Parathyroid adenoma (tissue), 2 donors: ENCODE measurements at regions not wholly inside any gene's neighbourhood (a gene's known extent, or its start where the extent isn't known, plus 50 kb on each side); places are given as distances from the start of the nearest gene placed in this dataset.

Experiments
- H2AFZ ChIP-seq: fragments of 300-600 bp; sonication (generic); one replicate; pipeline ENCODE4 v1.7.0; 2017; ENCODE audit warnings: antibody characterized with exemption, mild to moderate bottlenecking
- H3K27ac ChIP-seq: fragments of 300-600 bp; sonication (generic); one replicate; pipeline ENCODE4 v1.7.0; 2017
- H3K27me3 ChIP-seq: fragments of 300-600 bp; sonication (generic); one replicate; pipeline ENCODE4 v1.7.0; 2017; ENCODE audit warnings: low read length; ENCODE audit not compliant: control insufficient read depth, insufficient read depth
- H3K36me3 ChIP-seq: fragments of 300-600 bp; sonication (generic); one replicate; pipeline ENCODE4 v1.7.0; 2017; ENCODE audit warnings: low read length; ENCODE audit not compliant: control insufficient read depth, insufficient read depth
- H3K4me1 ChIP-seq: fragments of 300-600 bp; sonication (generic); one replicate; pipeline ENCODE4 v1.7.0; 2017; ENCODE audit warnings: control low read depth
- H3K4me2 ChIP-seq: fragments of 300-600 bp; sonication (generic); one replicate; pipeline ENCODE4 v1.7.0; 2017; ENCODE audit warnings: low read length
- H3K4me3 ChIP-seq: fragments of 300-600 bp; sonication (generic); one replicate; pipeline ENCODE4 v1.7.0; 2017; ENCODE audit warnings: low read depth, low read length
- H3K79me2 ChIP-seq: fragments of 300-600 bp; sonication (generic); one replicate; pipeline ENCODE4 v1.7.0; 2017; ENCODE audit warnings: control low read depth
- H3K9ac ChIP-seq: fragments of 300-600 bp; sonication (generic); one replicate; pipeline ENCODE4 v1.7.0; 2017; ENCODE audit warnings: mild to moderate bottlenecking
- H3K9me3 ChIP-seq: fragments of 300-600 bp; sonication (generic); one replicate; pipeline ENCODE4 v1.7.0; 2017; ENCODE audit warnings: low read length; ENCODE audit not compliant: control insufficient read depth
- CTCF ChIP-seq: fragments of 300-600 bp; sonication (generic); IDR thresholded peaks from one replicate; pipeline ENCODE4 v1.7.0; 2017; ENCODE audit warnings: antibody characterized with exemption, mild to moderate bottlenecking
- donor health status: primary hyperparathyroidism.

DNA sequence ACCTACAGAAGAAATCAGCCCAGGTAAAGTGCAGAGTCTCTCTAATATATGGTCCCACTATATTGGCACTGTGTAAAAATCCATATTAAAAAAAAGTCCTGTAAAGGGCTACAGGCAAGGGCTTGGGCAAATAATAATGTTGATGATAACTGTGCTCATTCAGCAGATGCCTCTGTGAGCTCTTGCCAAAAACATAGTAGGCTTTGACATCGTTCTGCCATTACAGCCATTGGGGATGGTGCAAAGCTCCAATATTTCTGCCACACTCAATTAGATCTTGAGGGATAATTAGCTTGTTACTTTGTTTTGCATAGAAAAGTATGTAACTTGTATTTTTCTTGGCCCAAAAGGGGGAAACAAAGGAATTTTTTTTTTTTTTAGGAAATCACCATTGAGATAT, 645.5 kb upstream of the FAM241A start:
- H3K4me3 ChIP-seq = no peak overlapping the region
- no peaks in the 10 kb centered on the region for H3K27me3 ChIP-seq
- no peaks in the 10 kb centered on the region for H3K4me1 ChIP-seq
- no peaks in the 10 kb centered on the region for H3K36me3 ChIP-seq
- no peak overlapping the region for H3K4me2 ChIP-seq
- no peak overlapping the region for H3K9ac ChIP-seq
- H2AFZ ChIP-seq = no peak overlapping the region
- H3K27ac ChIP-seq = no peak overlapping the region
- H3K9me3 ChIP-seq = no peaks in the 10 kb centered on the region
- H3K79me2 ChIP-seq = no peaks in the 10 kb centered on the region
- TF ChIP-seq CTCF = no peak

DNA sequence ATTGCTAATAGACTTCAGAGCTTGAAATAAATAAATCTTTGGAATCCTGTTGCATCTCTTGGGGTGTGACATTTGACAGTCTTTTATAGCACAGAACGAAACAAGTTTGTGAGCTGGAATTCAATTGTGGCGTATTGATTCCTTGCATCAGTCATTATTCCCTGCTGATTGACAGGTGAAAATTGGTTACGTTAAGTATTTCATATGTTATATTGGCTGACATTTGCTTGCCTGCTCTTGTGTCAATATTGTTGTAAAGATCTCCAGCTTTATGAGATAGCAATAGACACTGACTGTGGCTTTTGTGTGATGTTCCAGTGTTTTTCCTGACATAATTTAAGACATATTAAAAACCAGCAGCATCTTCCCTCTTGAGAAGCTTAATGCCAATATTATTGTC, 644.4 kb upstream of the FAM241A start:
- H2AFZ ChIP-seq = no peak overlapping the region
- H3K79me2 ChIP-seq = no peaks in the 10 kb centered on the region
- TF ChIP-seq CTCF = no peak
- no peak overlapping the region for H3K4me3 ChIP-seq
- H3K9ac ChIP-seq = no peak overlapping the region
- no peaks in the 10 kb centered on the region for H3K27me3 ChIP-seq
- H3K4me1 ChIP-seq = no peaks in the 10 kb centered on the region
- H3K36me3 ChIP-seq = no peaks in the 10 kb centered on the region
- no peak overlapping the region for H3K4me2 ChIP-seq
- H3K27ac ChIP-seq = no peak overlapping the region
- H3K9me3 ChIP-seq = no peaks in the 10 kb centered on the region

DNA sequence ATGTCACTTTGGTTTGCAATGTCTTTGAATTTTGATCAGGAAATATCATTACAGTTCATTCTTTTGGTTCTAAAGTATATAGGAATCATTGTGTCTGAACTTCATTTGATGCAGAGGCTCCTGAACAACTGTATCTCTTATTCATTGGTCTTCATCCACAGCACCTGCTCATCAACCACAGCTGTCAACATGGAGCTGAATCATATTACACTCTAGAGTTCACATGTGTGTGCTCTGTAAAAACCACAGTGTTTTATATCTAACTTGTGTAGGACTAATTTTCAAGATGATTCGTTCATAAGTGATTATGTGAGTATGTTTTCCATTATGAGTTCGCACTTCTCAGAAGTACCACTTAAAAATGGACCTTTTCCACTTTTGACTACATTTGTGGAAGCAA, 643.3 kb upstream of the FAM241A start:
- TF ChIP-seq CTCF = no peak
- H3K9ac ChIP-seq = no peak overlapping the region
- no peak overlapping the region for H3K4me3 ChIP-seq
- no peaks in the 10 kb centered on the region for H3K79me2 ChIP-seq
- H3K27ac ChIP-seq = no peak overlapping the region
- H3K36me3 ChIP-seq = no peaks in the 10 kb centered on the region
- H2AFZ ChIP-seq = no peak overlapping the region
- H3K4me1 ChIP-seq = no peaks in the 10 kb centered on the region
- no peaks in the 10 kb centered on the region for H3K27me3 ChIP-seq
- no peaks in the 10 kb centered on the region for H3K9me3 ChIP-seq
- H3K4me2 ChIP-seq = no peak overlapping the region

DNA sequence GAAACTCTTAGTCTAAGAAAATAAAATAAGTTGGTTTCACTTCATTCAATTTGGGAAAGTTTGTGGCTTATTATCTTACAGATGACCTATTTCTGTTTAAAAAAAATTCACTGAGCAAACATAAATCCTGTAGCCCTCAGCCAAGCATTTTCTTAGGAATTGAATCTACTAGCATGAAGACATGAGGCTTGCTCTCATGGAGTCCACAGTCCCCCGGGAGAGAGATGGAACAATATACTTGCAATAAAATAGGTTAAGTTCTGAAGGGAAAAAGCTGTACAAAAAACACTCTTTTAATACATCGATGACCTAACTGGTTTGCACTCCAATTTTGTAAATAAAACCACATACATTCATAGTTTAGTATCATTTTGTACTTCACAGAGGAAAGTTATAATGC, 642.6 kb upstream of the FAM241A start:
- H3K4me3 ChIP-seq = no peak overlapping the region
- no peak overlapping the region for H3K9ac ChIP-seq
- no peaks in the 10 kb centered on the region for H3K27me3 ChIP-seq
- H3K9me3 ChIP-seq = no peaks in the 10 kb centered on the region
- no peaks in the 10 kb centered on the region for H3K4me1 ChIP-seq
- no peak overlapping the region for H3K4me2 ChIP-seq
- H3K27ac ChIP-seq = no peak overlapping the region
- TF ChIP-seq CTCF = no peak
- H3K79me2 ChIP-seq = no peaks in the 10 kb centered on the region
- no peaks in the 10 kb centered on the region for H3K36me3 ChIP-seq
- H2AFZ ChIP-seq = no peak overlapping the region

- Histone ChIP-seq H3K36me3 (no peaks in the 10 kb centered on the region), H2AFZ (no peak overlapping the region)
- TF ChIP-seq CTCF = no peak
Measured at GRCh38 chr4:111506706-111507105, 638.5 kb upstream of the FAM241A start.

More at GRCh38 chr4:111506706-111507105, 638.5 kb upstream of the FAM241A start:
- H3K4me2 ChIP-seq = no peak overlapping the region
- no peak overlapping the region for H3K4me3 ChIP-seq
- no peaks in the 10 kb centered on the region for H3K9me3 ChIP-seq
- no peak overlapping the region for H3K27ac ChIP-seq
- H3K4me1 ChIP-seq = no peaks in the 10 kb centered on the region
- no peak overlapping the region for H3K9ac ChIP-seq
- H3K79me2 ChIP-seq = no peaks in the 10 kb centered on the region
- H3K27me3 ChIP-seq = no peaks in the 10 kb centered on the region
